HCEC 1CT (cell line): ENCODE measurements at regions not wholly inside any gene's neighbourhood (a gene's known extent, or its start where the extent isn't known, plus 50 kb on each side); places are given as distances from the start of the nearest gene placed in this dataset.

Source experiments
- DNase-seq: peaks from one replicate; pipeline ENCODE4 v3.0.0-alpha.2; 2017

- no peak for DNase-seq
These were observed 809.7 kb downstream of the NR2F2 start for GRCh38 chr15:97140216-97140615.

- no peak for DNase-seq
These were observed 810.9 kb downstream of the NR2F2 start for GRCh38 chr15:97141360-97141759.

- DNase-seq, result no peak
These were observed 811.4 kb downstream of the NR2F2 start for GRCh38 chr15:97141871-97142270.

GRCh38 chr15:97143592-97144376 lies 813.3 kb downstream of the NR2F2 start:
- no peak for DNase-seq

- no peak for DNase-seq
These were observed 813.8 kb downstream of the NR2F2 start for GRCh38 chr15:97144377-97144711.

- DNase-seq, result no peak
These were observed 813.3 kb upstream of the ARRDC4 start for GRCh38 chr15:97146929-97147870.

- DNase-seq, result no peak
These were observed 807.0 kb upstream of the ARRDC4 start for GRCh38 chr15:97153356-97153965.

GRCh38 chr15:97156739-97157265 lies 803.7 kb upstream of the ARRDC4 start:
- no peak for DNase-seq

- no peak for DNase-seq
These were observed 797.6 kb upstream of the ARRDC4 start for GRCh38 chr15:97162805-97163495.

- DNase-seq, result no peak
These were observed 795.3 kb upstream of the ARRDC4 start for GRCh38 chr15:97165205-97165604.

- no peak for DNase-seq
These were observed 791.6 kb upstream of the ARRDC4 start for GRCh38 chr15:97168704-97169475.

- no peak for DNase-seq
These were observed 788.9 kb upstream of the ARRDC4 start for GRCh38 chr15:97171556-97171955.

- DNase-seq, result no peak
These were observed 785.5 kb upstream of the ARRDC4 start for GRCh38 chr15:97174886-97175540.

- no peak for DNase-seq
These were observed 783.3 kb upstream of the ARRDC4 start for GRCh38 chr15:97177151-97177577.

GRCh38 chr15:97182581-97182980 lies 777.9 kb upstream of the ARRDC4 start:
- no peak for DNase-seq

- no peak for DNase-seq
These were observed 771.2 kb upstream of the ARRDC4 start for GRCh38 chr15:97189162-97189780.

GRCh38 chr15:97194750-97195149 lies 765.8 kb upstream of the ARRDC4 start:
- DNase-seq, result no peak

GRCh38 chr15:97196048-97197014 lies 764.2 kb upstream of the ARRDC4 start:
- DNase-seq, result no peak

GRCh38 chr15:97199393-97200051 lies 761.0 kb upstream of the ARRDC4 start:
- no peak for DNase-seq
